SK-N-SH treated with all-trans-retinoic acid at 6 μM for 48 hours (cell line): ENCODE measurements at regions not wholly inside any gene's neighbourhood (a gene's known extent, or its start where the extent isn't known, plus 50 kb on each side); places are given as distances from the start of the nearest gene placed in this dataset.

Source experiments
- ATAC-seq: fragments of 200-7000 bp; cut with Tn5 transposase; 3 replicates; pipeline ENCODE4 v1.9.1; 2020; ENCODE audit warnings: mild to moderate bottlenecking, moderate library complexity
- ARNTL ChIP-seq: fragments of 450-650 bp; formaldehyde crosslinking; IDR thresholded peaks from 2 replicates; pipeline ENCODE4 v1.5.0; 2020; ENCODE audit warnings: low read depth, mild to moderate bottlenecking, moderate library complexity, borderline replicate concordance
- CREB5 ChIP-seq: fragments of 250-450 bp; sonication (Bioruptor Pico); IDR thresholded peaks from 2 replicates; pipeline ENCODE4 v1.5.1; 2020; ENCODE audit warnings: low read depth, mild to moderate bottlenecking, moderate library complexity
- CSRNP3 ChIP-seq: fragments of 250-450 bp; sonication (Bioruptor Pico); IDR thresholded peaks from 2 replicates; pipeline ENCODE4 v1.5.1; 2021; ENCODE audit warnings: mild to moderate bottlenecking, moderate library complexity
- ESRRG ChIP-seq: fragments of 250-450 bp; sonication (Bioruptor Pico); IDR thresholded peaks from 2 replicates; pipeline ENCODE4 v1.6.1; 2021; ENCODE audit warnings: mild to moderate bottlenecking
- GLIS3 ChIP-seq: fragments of 250-450 bp; sonication (Bioruptor Pico); IDR thresholded peaks from 2 replicates; pipeline ENCODE4 v1.5.0; 2020; ENCODE audit warnings: mild to moderate bottlenecking, moderate library complexity
- ISL1 ChIP-seq: fragments of 250-450 bp; sonication (Bioruptor Pico); IDR thresholded peaks from 2 replicates; pipeline ENCODE4 v2.1.2; 2022; ENCODE audit warnings: mild to moderate bottlenecking, moderate library complexity
- PATZ1 ChIP-seq: fragments of 250-450 bp; sonication (Bioruptor Pico); IDR thresholded peaks from 2 replicates; pipeline ENCODE4 v1.8.0; 2020; ENCODE audit warnings: mild to moderate bottlenecking, moderate library complexity, borderline replicate concordance
- POU6F1 ChIP-seq: fragments of 250-450 bp; sonication (Bioruptor Pico); IDR thresholded peaks from 2 replicates; pipeline ENCODE4 v1.8.0; 2021; ENCODE audit warnings: low read depth, mild to moderate bottlenecking, moderate library complexity, borderline replicate concordance
- PPARA ChIP-seq: fragments of 250-450 bp; sonication (Bioruptor Pico); IDR thresholded peaks from 2 replicates; pipeline ENCODE4 v1.5.0; 2020; ENCODE audit warnings: mild to moderate bottlenecking, borderline replicate concordance
- RARB ChIP-seq: fragments of 250-450 bp; sonication (Bioruptor Pico); IDR thresholded peaks from 2 replicates; pipeline ENCODE4 v1.8.0; 2021; ENCODE audit warnings: mild to moderate bottlenecking, moderate library complexity
- TCF4 ChIP-seq: fragments of 250-450 bp; sonication (Bioruptor Pico); IDR thresholded peaks from 2 replicates; pipeline ENCODE4 v1.8.0; 2021; ENCODE audit warnings: mild to moderate bottlenecking, moderate library complexity, borderline replicate concordance
- TSHZ2 ChIP-seq: fragments of 250-450 bp; sonication (Bioruptor Pico); IDR thresholded peaks from 2 replicates; pipeline ENCODE4 v1.5.0; 2020; ENCODE audit warnings: mild to moderate bottlenecking, moderate library complexity
- ZC3H10 ChIP-seq: fragments of 250-450 bp; sonication (Bioruptor Pico); IDR thresholded peaks from 2 replicates; pipeline ENCODE4 v1.5.1; 2021; ENCODE audit warnings: mild to moderate bottlenecking, moderate library complexity
- ZFP30 ChIP-seq: fragments of 450-650 bp; formaldehyde crosslinking; IDR thresholded peaks from 2 replicates; pipeline ENCODE4 v1.5.0; 2022; ENCODE audit warnings: mild to moderate bottlenecking, moderate library complexity
- ZNF565 ChIP-seq: fragments of 450-650 bp; formaldehyde crosslinking; conservative IDR thresholded peaks from 2 replicates; pipeline ENCODE4 v1.5.0; 2020; ENCODE audit warnings: low read depth, mild to moderate bottlenecking, moderate library complexity
- ZNF70 ChIP-seq: fragments of 450-650 bp; formaldehyde crosslinking; IDR thresholded peaks from 2 replicates; pipeline ENCODE4 v1.5.0; 2020; ENCODE audit warnings: mild to moderate bottlenecking, moderate library complexity
- ZNF8 ChIP-seq: fragments of 450-650 bp; formaldehyde crosslinking; IDR thresholded peaks from 2 replicates; pipeline ENCODE4 v1.5.0; 2020; ENCODE audit warnings: mild to moderate bottlenecking, moderate library complexity

- TF ChIP-seq CSRNP3 (CRISPR knock-in tag) (no peak), ESRRG (CRISPR knock-in tag) (no peak), ZFP30 (CRISPR knock-in tag) (no peak), CREB5 (CRISPR knock-in tag) (no peak)
Measured at GRCh38 chr1:55937840-55938375, 641.5 kb downstream of the PLPP3 start.

GRCh38 chr1:55935236-55935635, 644.1 kb downstream of the PLPP3 start:
- TF ChIP-seq GLIS3 (no peak), CSRNP3 (CRISPR knock-in tag) (no peak), ZNF70 (CRISPR knock-in tag) (no peak), RARB (CRISPR knock-in tag) (no peak), TCF4 (no peak), ZNF8 (no peak)
- no peak for ATAC-seq

More at GRCh38 chr1:55937840-55938375, 641.5 kb downstream of the PLPP3 start:
- no peak for ATAC-seq

- ATAC-seq = no peak
- TF ChIP-seq ZNF565 = no peak
- TF ChIP-seq ARNTL (CRISPR knock-in tag) = no peak
Measured at GRCh38 chr1:55932402-55932801, 647.0 kb downstream of the PLPP3 start.

GRCh38 chr1:55931081-55931940, 648.1 kb downstream of the PLPP3 start:
- peak; percentile 71 for ATAC-seq

GRCh38 chr1:55929652-55930051, 649.7 kb downstream of the PLPP3 start:
- no peak for TF ChIP-seq ZC3H10 (CRISPR knock-in tag)
- TF ChIP-seq PPARA (CRISPR knock-in tag) = no peak
- ATAC-seq = no peak

More at GRCh38 chr1:55931081-55931940, 648.1 kb downstream of the PLPP3 start:
- TF ChIP-seq ZNF565 (no peak), ISL1 (peak; percentile 62), TSHZ2 (CRISPR knock-in tag) (peak; percentile 39; the same call in 1 of the 2 replicates)

- ATAC-seq = no peak
- no peak for TF ChIP-seq ARNTL (CRISPR knock-in tag)
- no peak for TF ChIP-seq GLIS3
- no peak for TF ChIP-seq ZNF8
- TF ChIP-seq ISL1 = no peak
- no peak for TF ChIP-seq TCF4
- no peak for TF ChIP-seq PATZ1 (CRISPR knock-in tag)
- TF ChIP-seq POU6F1 (CRISPR knock-in tag) = no peak
- TF ChIP-seq ZNF565 = no peak
Measured at GRCh38 chr1:55928576-55928975, 650.8 kb downstream of the PLPP3 start.
